Loucy (cell line): ENCODE measurements at regions not wholly inside any gene's neighbourhood (a gene's known extent, or its start where the extent isn't known, plus 50 kb on each side); places are given as distances from the start of the nearest gene placed in this dataset.
A peak's percentile ranks its signal among the peaks of the same experiment; 100 is the strongest.

Experiments
- H2AFZ ChIP-seq: fragments of 200-600 bp; sonication (generic); 2 replicates; pipeline ENCODE4 v1.6.0; 2016; ENCODE audit warnings: antibody characterized with exemption, mild to moderate bottlenecking, low read length, moderate library complexity
- H3F3A ChIP-seq: fragments of 200-600 bp; 2 replicates; pipeline ENCODE4 v1.6.0; 2016; ENCODE audit warnings: antibody characterized with exemption, low read depth, mild to moderate bottlenecking
- H3K27me3 ChIP-seq: fragments of 200-600 bp; sonication (generic); 2 replicates; pipeline ENCODE4 v1.6.1; 2014; ENCODE audit warnings: low read length, mild to moderate bottlenecking; ENCODE audit not compliant: insufficient read depth, poor library complexity, severe bottlenecking
- H3K36me3 ChIP-seq: fragments of 200-600 bp; sonication (generic); 2 replicates; pipeline ENCODE4 v1.6.1; 2016; ENCODE audit warnings: low read length; ENCODE audit not compliant: insufficient read depth
- H3K4me1 ChIP-seq: fragments of 200-600 bp; sonication (generic); 2 replicates; pipeline ENCODE4 v1.5.1; 2014; ENCODE audit warnings: low read length, mild to moderate bottlenecking; ENCODE audit not compliant: insufficient read depth, poor library complexity, severe bottlenecking
- H3K4me2 ChIP-seq: fragments of 200-600 bp; sonication (generic); 2 replicates; pipeline ENCODE4 v1.6.0; 2014; ENCODE audit warnings: antibody characterized with exemption, low read length, low read depth, mild to moderate bottlenecking; ENCODE audit not compliant: poor library complexity, severe bottlenecking
- H3K4me3 ChIP-seq: fragments of 200-600 bp; sonication (generic); 2 replicates; pipeline ENCODE4 v1.5.1; 2014; ENCODE audit warnings: low read length, mild to moderate bottlenecking, mixed read lengths; ENCODE audit not compliant: poor library complexity, severe bottlenecking
- H3K79me2 ChIP-seq: fragments of 200-600 bp; sonication (generic); 2 replicates; pipeline ENCODE4 v1.6.1; 2014; ENCODE audit warnings: low read length; ENCODE audit not compliant: insufficient read depth
- H3K9ac ChIP-seq: fragments of 200-600 bp; sonication (generic); 2 replicates; pipeline ENCODE4 v1.6.0; 2014; ENCODE audit warnings: mild to moderate bottlenecking, low read depth, low read length, moderate library complexity; ENCODE audit not compliant: poor library complexity, severe bottlenecking
- H3K9me2 ChIP-seq: fragments of 200-600 bp; sonication (generic); replicated peaks from 2 replicates; pipeline ENCODE4 v1.6.1; 2016; ENCODE audit warnings: low read depth, low read length, mixed read lengths
- H3K9me3 ChIP-seq: fragments of 200-600 bp; sonication (generic); 2 replicates; pipeline ENCODE4 v1.6.1; 2014; ENCODE audit warnings: mild to moderate bottlenecking, antibody characterized with exemption, low read length, low read depth; ENCODE audit not compliant: insufficient read depth
- H4K20me1 ChIP-seq: fragments of 200-600 bp; sonication (generic); 2 replicates; pipeline ENCODE4 v1.6.0; 2014; ENCODE audit warnings: antibody characterized with exemption, low read length, mild to moderate bottlenecking; ENCODE audit not compliant: insufficient read depth, poor library complexity, severe bottlenecking
- EZH2phosphoT487 ChIP-seq: fragments of 200-600 bp; IDR thresholded peaks from 2 replicates; pipeline ENCODE4 v1.6.1; 2018; ENCODE audit warnings: antibody characterized with exemption, mild to moderate bottlenecking, moderate library complexity, borderline replicate concordance
- TF ChIP-seq, protein P1 (sequence below): fragments of 200-600 bp; sonication (generic); conservative IDR thresholded peaks from 2 replicates; pipeline ENCODE4 v1.5.1; 2014; ENCODE audit warnings: mild to moderate bottlenecking, antibody characterized with exemption, low read length

DNA sequence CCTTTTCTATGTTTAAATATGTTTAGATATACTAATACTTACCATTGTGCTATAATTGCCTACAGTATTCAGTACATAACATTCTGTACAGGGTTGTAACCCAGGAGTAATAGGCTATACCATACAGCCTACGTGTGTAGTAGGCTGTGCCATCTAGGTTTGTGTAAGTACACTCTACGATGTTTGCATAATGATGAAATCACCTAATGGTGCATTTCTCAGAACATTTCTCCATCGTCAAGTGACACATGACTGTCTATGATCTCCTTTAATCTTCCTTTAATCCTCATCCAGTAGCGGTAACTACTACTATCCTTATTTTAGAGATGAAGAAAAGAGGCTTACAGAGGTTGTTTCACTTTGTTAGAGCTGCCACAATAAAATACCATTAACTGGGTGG is 369.2 kb downstream of the PLK2 start:
- Histone ChIP-seq H3F3A (no peaks in the 10 kb centered on the region), H4K20me1 (no peaks in the 10 kb centered on the region), H3K4me1 (peaks cover 31% of the 10 kb centered on the region), H3K36me3 (no peaks in the 10 kb centered on the region), H3K9me3 (no peaks in the 10 kb centered on the region), H2AFZ (no peak overlapping the region), H3K79me2 (no peaks in the 10 kb centered on the region), H3K27me3 (no peaks in the 10 kb centered on the region), H3K9ac (no peak overlapping the region), H3K9me2 (no peaks in the 10 kb centered on the region), H3K4me3 (no peak overlapping the region), H3K4me2 (no peak overlapping the region)
- TF ChIP-seq, protein P1, sequence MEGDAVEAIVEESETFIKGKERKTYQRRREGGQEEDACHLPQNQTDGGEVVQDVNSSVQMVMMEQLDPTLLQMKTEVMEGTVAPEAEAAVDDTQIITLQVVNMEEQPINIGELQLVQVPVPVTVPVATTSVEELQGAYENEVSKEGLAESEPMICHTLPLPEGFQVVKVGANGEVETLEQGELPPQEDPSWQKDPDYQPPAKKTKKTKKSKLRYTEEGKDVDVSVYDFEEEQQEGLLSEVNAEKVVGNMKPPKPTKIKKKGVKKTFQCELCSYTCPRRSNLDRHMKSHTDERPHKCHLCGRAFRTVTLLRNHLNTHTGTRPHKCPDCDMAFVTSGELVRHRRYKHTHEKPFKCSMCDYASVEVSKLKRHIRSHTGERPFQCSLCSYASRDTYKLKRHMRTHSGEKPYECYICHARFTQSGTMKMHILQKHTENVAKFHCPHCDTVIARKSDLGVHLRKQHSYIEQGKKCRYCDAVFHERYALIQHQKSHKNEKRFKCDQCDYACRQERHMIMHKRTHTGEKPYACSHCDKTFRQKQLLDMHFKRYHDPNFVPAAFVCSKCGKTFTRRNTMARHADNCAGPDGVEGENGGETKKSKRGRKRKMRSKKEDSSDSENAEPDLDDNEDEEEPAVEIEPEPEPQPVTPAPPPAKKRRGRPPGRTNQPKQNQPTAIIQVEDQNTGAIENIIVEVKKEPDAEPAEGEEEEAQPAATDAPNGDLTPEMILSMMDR: no peak
- no peak for TF ChIP-seq EZH2phosphoT487

DNA sequence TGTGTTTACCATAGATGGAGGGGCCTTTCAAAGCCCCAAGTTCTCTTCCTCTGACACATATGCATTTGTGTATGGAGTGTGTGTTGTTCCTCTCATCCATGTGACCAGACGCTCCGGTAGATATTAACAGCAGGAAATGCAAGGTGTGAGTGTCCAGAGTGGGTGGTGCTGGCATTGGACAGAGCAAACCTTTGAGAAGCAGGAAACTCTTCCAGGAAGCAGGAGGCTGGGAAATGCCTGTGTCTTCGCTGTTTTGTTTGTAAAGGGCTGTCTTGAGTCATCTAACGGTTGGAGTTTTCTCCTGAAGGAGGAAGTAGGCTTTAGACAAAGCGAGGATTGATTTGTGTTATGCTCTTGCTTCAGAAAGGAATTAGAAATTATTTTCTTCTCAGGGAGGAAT is 370.9 kb downstream of the PLK2 start:
- Histone ChIP-seq H4K20me1 (no peaks in the 10 kb centered on the region), H3K4me3 (no peak overlapping the region), H3F3A (no peaks in the 10 kb centered on the region), H3K27me3 (no peaks in the 10 kb centered on the region), H3K36me3 (no peaks in the 10 kb centered on the region), H3K4me2 (no peak overlapping the region), H3K4me1 (peaks cover 26% of the 10 kb centered on the region), H3K9me3 (no peaks in the 10 kb centered on the region), H3K79me2 (no peaks in the 10 kb centered on the region), H3K9me2 (no peaks in the 10 kb centered on the region), H2AFZ (peak overlapping the region; percentile 21; the same call in 1 of the 2 replicates), H3K9ac (no peak overlapping the region)
- TF ChIP-seq, protein P1: no peak
- TF ChIP-seq EZH2phosphoT487: no peak

DNA sequence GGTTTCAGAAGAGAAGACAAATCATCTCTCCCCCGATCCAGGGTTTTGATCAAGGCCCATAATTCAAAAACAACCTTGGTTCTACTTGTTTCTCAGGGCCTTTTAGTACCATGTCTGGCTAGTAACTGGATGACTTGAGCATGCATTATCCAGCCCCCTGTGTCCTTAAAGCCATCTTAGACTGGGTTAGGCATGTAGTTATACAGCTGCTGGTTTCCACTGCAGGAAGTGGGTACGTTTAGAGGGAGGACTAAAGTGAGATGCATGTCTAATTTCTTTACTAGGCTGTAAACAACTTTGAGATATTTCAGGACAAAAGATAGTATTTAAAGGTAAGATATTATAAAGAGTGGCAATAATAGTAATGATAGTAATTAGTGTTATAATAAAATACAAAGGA is 372.0 kb downstream of the PLK2 start:
- peak overlapping the region; percentile 62 for H2AFZ ChIP-seq
- no peaks in the 10 kb centered on the region for H3F3A ChIP-seq
- H3K27me3 ChIP-seq: no peaks in the 10 kb centered on the region
- TF ChIP-seq, protein P1: no peak
- TF ChIP-seq EZH2phosphoT487: no peak
- no peaks in the 10 kb centered on the region for H3K9me2 ChIP-seq
- H3K36me3 ChIP-seq: no peaks in the 10 kb centered on the region
- no peaks in the 10 kb centered on the region for H3K9me3 ChIP-seq
- H3K4me3 ChIP-seq: no peak overlapping the region
- peak overlapping the region; percentile 24 for H3K4me2 ChIP-seq
- H3K9ac ChIP-seq: no peak overlapping the region
- no peaks in the 10 kb centered on the region for H4K20me1 ChIP-seq
- H3K4me1 ChIP-seq: peaks cover 19% of the 10 kb centered on the region
- no peaks in the 10 kb centered on the region for H3K79me2 ChIP-seq
